GM19397 (cell line): ENCODE measurements at regions not wholly inside any gene's neighbourhood (a gene's known extent, or its start where the extent isn't known, plus 50 kb on each side); places are given as distances from the start of the nearest gene placed in this dataset.

ENCODE experiments used
- ATAC-seq: cut with Tn5 transposase; IDR thresholded peaks from one replicate; pipeline ENCODE4 v1.9.1; 2021; ENCODE audit warnings: mild to moderate bottlenecking, moderate library complexity; ENCODE audit not compliant: unreplicated experiment

DNA sequence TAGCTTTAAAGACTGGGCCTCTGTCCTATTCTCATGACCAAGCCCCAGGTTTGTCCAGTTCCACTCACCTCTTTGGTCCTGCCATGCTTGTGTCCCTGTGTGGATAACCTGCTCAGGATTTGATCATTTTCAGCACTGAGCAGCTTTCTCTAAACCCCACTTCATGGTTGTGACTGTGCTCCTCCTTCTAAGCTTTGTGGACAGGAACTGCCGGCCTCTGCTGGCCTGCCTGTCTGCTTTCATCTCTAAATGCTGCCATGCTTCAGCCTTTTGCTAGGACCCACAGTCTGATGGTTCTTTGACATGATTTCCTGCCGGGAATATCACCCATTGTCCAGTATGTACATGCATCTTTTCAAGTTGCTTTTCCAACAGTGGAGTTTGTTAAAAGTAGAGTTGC, 53.9 kb upstream of the STXBP6 start:
- ATAC-seq: no peak

GRCh38 chr14:25103271-25103670, 53.3 kb upstream of the STXBP6 start:
- ATAC-seq: no peak

DNA sequence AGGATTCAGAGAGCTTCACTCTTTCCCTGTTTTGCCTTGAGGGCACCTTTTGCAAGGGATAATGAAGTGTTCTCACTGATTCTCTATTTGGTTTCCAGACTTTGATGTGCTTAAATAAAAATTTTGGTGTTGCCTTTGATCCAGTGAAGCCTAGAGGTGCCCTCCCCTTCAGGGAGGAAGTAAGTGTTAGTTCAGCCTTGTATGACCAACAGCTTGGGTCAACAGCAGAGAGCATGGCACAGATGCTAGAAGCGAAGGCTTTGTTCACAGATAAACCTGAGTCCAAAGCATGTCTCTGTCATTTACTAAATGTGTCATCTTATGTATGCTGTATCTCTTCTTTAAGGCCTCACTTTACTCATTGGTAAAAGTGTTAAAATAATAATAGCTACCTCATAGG, 52.8 kb upstream of the STXBP6 start:
- no peak for ATAC-seq

DNA sequence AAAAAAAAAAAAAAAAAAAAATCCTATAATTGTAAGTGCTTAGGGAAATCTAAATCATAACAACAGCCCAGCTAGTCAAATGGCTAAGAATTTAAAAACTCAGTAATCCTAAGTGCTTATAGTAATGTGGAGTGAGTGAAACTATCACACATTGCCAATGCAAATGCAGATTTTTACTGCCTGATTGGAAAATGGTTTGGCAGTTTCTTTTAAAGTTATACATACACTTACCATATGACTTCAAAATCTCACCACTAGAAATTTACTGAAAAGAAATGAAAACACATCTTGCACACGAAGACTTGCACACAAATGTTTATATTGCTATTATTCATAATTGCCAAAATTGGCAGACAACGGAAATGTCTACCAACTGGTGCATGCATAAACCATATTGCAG, 51.3 kb upstream of the STXBP6 start:
- ATAC-seq: no peak
